ENCODE measurements at regions not wholly inside any gene's neighbourhood (a gene's known extent, or its start where the extent isn't known, plus 50 kb on each side); places are given as distances from the start of the nearest gene placed in this dataset.

- DNase-seq (ENCODE audit: low read depth) = no peak
These were observed 156.5 kb upstream of the C14orf180 start for GRCh38 chr14:104422837-104423681.

- DNase-seq (ENCODE audit: low read depth) = no peak
These were observed 155.7 kb upstream of the C14orf180 start for GRCh38 chr14:104423701-104424405.

- DNase-seq (ENCODE audit: low read depth) = no peak
These were observed 155.0 kb upstream of the C14orf180 start for GRCh38 chr14:104424406-104425072.

- no peak for DNase-seq (ENCODE audit: low read depth)
These were observed 154.3 kb upstream of the C14orf180 start for GRCh38 chr14:104425171-104425681.

- DNase-seq (ENCODE audit: low read depth) = no peak
These were observed 153.6 kb upstream of the C14orf180 start for GRCh38 chr14:104425763-104426646.

GRCh38 chr14:104427131-104427851 lies 152.3 kb upstream of the C14orf180 start:
- no peak for DNase-seq (ENCODE audit: low read depth)

GRCh38 chr14:104428333-104428851 lies 151.2 kb upstream of the C14orf180 start:
- DNase-seq (ENCODE audit: low read depth) = no peak

GRCh38 chr14:104428860-104429259 lies 150.7 kb upstream of the C14orf180 start:
- DNase-seq (ENCODE audit: low read depth) = no peak

- DNase-seq (ENCODE audit: low read depth) = no peak
These were observed 150.2 kb upstream of the C14orf180 start for GRCh38 chr14:104429291-104429861.

GRCh38 chr14:104431351-104431928 lies 148.1 kb upstream of the C14orf180 start:
- DNase-seq (ENCODE audit: low read depth) = no peak

GRCh38 chr14:104431929-104432541 lies 147.5 kb upstream of the C14orf180 start:
- DNase-seq (ENCODE audit: low read depth) = no peak

- DNase-seq (ENCODE audit: low read depth) = no peak
These were observed 146.8 kb upstream of the C14orf180 start for GRCh38 chr14:104432611-104433231.

- DNase-seq (ENCODE audit: low read depth) = no peak
These were observed 146.0 kb upstream of the C14orf180 start for GRCh38 chr14:104433401-104434213.

- DNase-seq (ENCODE audit: low read depth) = no peak
These were observed 145.1 kb upstream of the C14orf180 start for GRCh38 chr14:104434214-104435076.

GRCh38 chr14:104435147-104436046 lies 144.2 kb upstream of the C14orf180 start:
- DNase-seq (ENCODE audit: low read depth) = no peak
